IMR-90 (cell line): ENCODE measurements at regions not wholly inside any gene's neighbourhood (a gene's known extent, or its start where the extent isn't known, plus 50 kb on each side); places are given as distances from the start of the nearest gene placed in this dataset.
A peak's percentile ranks its signal among the peaks of the same experiment; 100 is the strongest.

Source experiments
- ATAC-seq: fragments of 200-7000 bp; cut with Tn5 transposase; 2 replicates; pipeline ENCODE4 v1.9.1; 2020; ENCODE audit warnings: low read depth, mild to moderate bottlenecking, moderate library complexity
- BruUV-seq: library from RNA; stranded (reverse); fragments of 400-500 nt; replicated peaks from 2 replicates; lab custom pipeline; 2021; lab: Mats Ljungman, UMichigan
- CTCF ChIA-PET: fragments of 300-600 bp; formaldehyde crosslinking; extraction: SDS; loops from one replicate; lab custom pipeline; 2021; ENCODE audit warnings: antibody characterized with exemption; lab: Yijun Ruan, JAX
- POLR2A ChIA-PET: fragments of 300-600 bp; sonication (Branson Sonifier 250); formaldehyde crosslinking; loops from one replicate; lab custom pipeline; 2022; ENCODE audit warnings: antibody characterized with exemption; ENCODE audit not compliant: unreplicated experiment; lab: Charles Lee
- DNase-seq: peaks from one replicate; pipeline ENCODE4 v3.0.0; 2013
- H2AFZ ChIP-seq: replicated peaks from 2 replicates; pipeline ENCODE3; 2013; ENCODE audit warnings: low read length, mild to moderate bottlenecking; ENCODE audit not compliant: poor library complexity
- H2AK5ac ChIP-seq: 2 replicates; pipeline ENCODE4 v1.6.1; 2013; ENCODE audit warnings: low read depth, low read length, inconsistent platforms
- H2AK9ac ChIP-seq: replicated peaks from 2 replicates; pipeline ENCODE3; 2013; ENCODE audit warnings: mild to moderate bottlenecking, low read depth, low read length, moderate library complexity; ENCODE audit not compliant: poor library complexity
- H2BK120ac ChIP-seq: 2 replicates; pipeline ENCODE4 v1.6.1; 2013; ENCODE audit warnings: low read depth, low read length, inconsistent platforms
- H2BK15ac ChIP-seq: 3 replicates; pipeline ENCODE4 v1.6.1; 2013; ENCODE audit warnings: low read depth, low read length, inconsistent platforms
- H2BK20ac ChIP-seq: 2 replicates; pipeline ENCODE4 v1.6.1; 2013; ENCODE audit warnings: low read depth, mild to moderate bottlenecking, inconsistent platforms, low read length, moderate library complexity
- H2BK5ac ChIP-seq: 2 replicates; pipeline ENCODE4 v1.6.1; 2013; ENCODE audit warnings: mild to moderate bottlenecking, low read depth, low read length, inconsistent platforms; ENCODE audit not compliant: poor library complexity, severe bottlenecking
- H3K14ac ChIP-seq: replicated peaks from 2 replicates; pipeline ENCODE4 v1.6.1; 2013; ENCODE audit warnings: low read depth, low read length, inconsistent platforms
- H3K18ac ChIP-seq: 2 replicates; pipeline ENCODE4 v1.6.1; 2013; ENCODE audit warnings: low read depth, low read length, control low read depth
- H3K23ac ChIP-seq: 2 replicates; pipeline ENCODE4 v1.6.1; 2013; ENCODE audit warnings: low read depth, low read length, inconsistent platforms
- H3K27ac ChIP-seq: 2 replicates; pipeline ENCODE4 v1.5.1; 2013; ENCODE audit warnings: mild to moderate bottlenecking, control low read depth, low read length; ENCODE audit not compliant: insufficient read depth
- H3K27me3 ChIP-seq: 2 replicates; pipeline ENCODE4 v1.6.1; 2013; ENCODE audit warnings: low read length; ENCODE audit not compliant: control insufficient read depth, insufficient read depth
- H3K36me3 ChIP-seq: 2 replicates; pipeline ENCODE4 v1.6.1; 2013; ENCODE audit warnings: low read length, mixed read lengths; ENCODE audit not compliant: control insufficient read depth, insufficient read depth
- H3K4ac ChIP-seq: 2 replicates; pipeline ENCODE4 v1.6.1; 2013; ENCODE audit warnings: low read depth, low read length, inconsistent platforms
- H3K4me1 ChIP-seq: 2 replicates; pipeline ENCODE4 v1.6.1; 2013; ENCODE audit warnings: low read length, mixed read lengths; ENCODE audit not compliant: control insufficient read depth, insufficient read depth
- H3K4me2 ChIP-seq: 2 replicates; pipeline ENCODE4 v1.6.1; 2013; ENCODE audit warnings: low read depth, mild to moderate bottlenecking, control low read depth, low read length, moderate library complexity
- H3K4me3 ChIP-seq: 2 replicates; pipeline ENCODE4 v1.5.1; 2013; ENCODE audit warnings: low read depth, mild to moderate bottlenecking, control low read depth, low read length, moderate library complexity; ENCODE audit not compliant: insufficient read depth
- H3K56ac ChIP-seq: 2 replicates; pipeline ENCODE4 v1.6.1; 2013; ENCODE audit warnings: low read length, inconsistent platforms; ENCODE audit not compliant: insufficient read depth; ENCODE audit errors: extremely low read depth
- H3K79me1 ChIP-seq, 2 experiments: 2 replicates each; pipeline ENCODE4 v1.6.1; 2013; ENCODE audit warnings: low read length in 2 of 2, inconsistent platforms in 1 of 2, low read depth in 1 of 2
- H3K9ac ChIP-seq: 2 replicates; pipeline ENCODE4 v1.6.1; 2013; ENCODE audit warnings: low read depth, low read length, control low read depth
- H3K9me1 ChIP-seq: 2 replicates; pipeline ENCODE4 v1.6.1; 2013; ENCODE audit warnings: low read length, inconsistent platforms; ENCODE audit not compliant: insufficient read depth
- H3K9me3 ChIP-seq: 2 replicates; pipeline ENCODE4 v1.6.1; 2013; ENCODE audit warnings: low read length; ENCODE audit not compliant: control insufficient read depth, insufficient read depth
- H4K20me1 ChIP-seq: 2 replicates; pipeline ENCODE4 v1.6.1; 2013; ENCODE audit warnings: low read length, inconsistent platforms; ENCODE audit not compliant: insufficient read depth
- H4K5ac ChIP-seq: 2 replicates; pipeline ENCODE4 v1.6.1; 2013; ENCODE audit warnings: mild to moderate bottlenecking, low read depth, low read length, control low read depth
- H4K8ac ChIP-seq, 2 experiments: 2 replicates each; pipeline ENCODE4 v1.6.1; 2013; ENCODE audit warnings: low read depth in 2 of 2, low read length in 2 of 2, control low read depth in 1 of 2, inconsistent platforms in 1 of 2
- H4K91ac ChIP-seq: 2 replicates; pipeline ENCODE4 v1.6.1; 2013; ENCODE audit warnings: low read depth, low read length, inconsistent platforms; ENCODE audit not compliant: insufficient read depth
- BHLHE40 ChIP-seq: fragments of 150-350 bp; IDR thresholded peaks from 2 replicates; pipeline ENCODE4 v1.6.1; 2016; ENCODE audit warnings: mild to moderate bottlenecking, low read depth, low read length
- CEBPB ChIP-seq: IDR thresholded peaks from 2 replicates; pipeline ENCODE4 v1.6.1; 2012; ENCODE audit warnings: low read depth, low read length, improper control_type of control experiment
- FOS ChIP-seq: fragments of 150-350 bp; IDR thresholded peaks from 2 replicates; pipeline ENCODE4 v1.6.1; 2016; ENCODE audit warnings: low read depth, low read length
- MAFK ChIP-seq: IDR thresholded peaks from 2 replicates; pipeline ENCODE4 v1.6.1; 2012; ENCODE audit warnings: low read depth, low read length, improper control_type of control experiment
- MAZ ChIP-seq: IDR thresholded peaks from 2 replicates; pipeline ENCODE4 v1.6.1; 2012; ENCODE audit warnings: low read depth, mild to moderate bottlenecking, low read length, improper control_type of control experiment, moderate library complexity, borderline replicate concordance
- MXI1 ChIP-seq: IDR thresholded peaks from 2 replicates; pipeline ENCODE4 v1.6.1; 2012; ENCODE audit warnings: low read depth, mild to moderate bottlenecking, low read length, moderate library complexity, borderline replicate concordance
- NFE2L2 ChIP-seq: fragments of 150-350 bp; IDR thresholded peaks from 2 replicates; pipeline ENCODE4 v1.6.1; 2016; ENCODE audit warnings: low read depth, mild to moderate bottlenecking, low read length
- RAD21 ChIP-seq: IDR thresholded peaks from 2 replicates; pipeline ENCODE4 v1.6.1; 2012; ENCODE audit warnings: low read length, improper control_type of control experiment
- RCOR1 ChIP-seq: IDR thresholded peaks from 2 replicates; pipeline ENCODE4 v1.6.1; 2012; ENCODE audit warnings: mild to moderate bottlenecking, low read length, improper control_type of control experiment; ENCODE audit not compliant: insufficient replicate concordance
- RFX5 ChIP-seq: IDR thresholded peaks from 2 replicates; pipeline ENCODE4 v1.8.0; 2012; ENCODE audit warnings: low read depth, mild to moderate bottlenecking, low read length, moderate library complexity
- WGBS, 2 experiments: methylation state at CpG; one replicate each; pipeline versions ENCODE4 v1.1.5 to v1.1.7; 2013; ENCODE audit warnings: missing lambda C conversion rate in 2 of 2; ENCODE audit not compliant: insufficient read length in 1 of 2; ENCODE audit errors: extremely low coverage in 2 of 2; 5-methylcytosine and 5-hydroxymethylcytosine counted together
- dilution Hi-C: fragments of 300-500 bp; cut with HindIII; formaldehyde crosslinking; loops from one replicate; pipeline ENCODE4 v1.14.3; 2018; ENCODE audit warnings: low sequenced_read_pairs; ENCODE audit not compliant: unreplicated experiment
- in situ Hi-C: fragments of 300-500 bp; cut with MboI; formaldehyde crosslinking; loops from 3 replicates; pipeline ENCODE4 v1.14.3; 2019; ENCODE audit warnings: low sequenced_read_pairs, inconsistent platforms, mixed read lengths
- intact Hi-C: fragments of 100-400 bp; cut with micrococcal nuclease; formaldehyde crosslinking; loops from 2 replicates; pipeline ENCODE4 v1.10.0; 2022

GRCh38 chr2:74747411-74748080, 86.4 kb upstream of the HK2 start:
- no CpG with 5 or more reads among the region's 7 CpGs for WGBS, 2 experiments
- Histone ChIP-seq H3K4me1 (peaks cover 9% of the 10 kb centered on the region), H3K27ac (peak overlapping the region; percentile 3; the same call in 1 of the 2 replicates), H3K9me3 (no peaks in the 10 kb centered on the region), H3K4me3 (no peak overlapping the region), H2AK5ac (peak overlapping the region; percentile 91), H4K20me1 (no peaks in the 10 kb centered on the region), H4K5ac (peak overlapping the region; percentile 14; the same call in 1 of the 2 replicates), H3K23ac (no peak overlapping the region), H3K9ac (no peak overlapping the region), H2AK9ac (peak overlapping the region; percentile 79), H4K91ac (peak overlapping the region; percentile 68; the same call in 1 of the 2 replicates), H2AFZ (peak overlapping the region; percentile 16), H3K56ac (no peak overlapping the region), H3K36me3 (no peaks in the 10 kb centered on the region), H2BK20ac (peak overlapping the region; percentile 68), H3K4ac (peak overlapping the region; percentile 81; the same call in 1 of the 2 replicates), H3K18ac (peak overlapping the region; percentile 35), H3K9me1 (peaks cover 10% of the 10 kb centered on the region; the same call in 1 of the 2 replicates), H3K4me2 (no peak overlapping the region), H3K14ac (peak overlapping the region; percentile 55; the same call in 1 of the 2 replicates), H2BK15ac (peak overlapping the region; percentile 85; the same call in 2 of the 3 replicates), H2BK120ac (peak overlapping the region; percentile 83), H4K8ac (peak overlapping the region; percentile 25 to 71; a peak in 2 of 4 replicates), H2BK5ac (no peak overlapping the region), H3K27me3 (no peaks in the 10 kb centered on the region), H3K79me1 (no peaks in the 10 kb centered on the region)
- dilution Hi-C loops (no loop called here), in situ Hi-C loops (no loop called here), intact Hi-C loops (loop anchor here (2.0 to 10.0 kb wide), 2 partner anchors 17 to 87 kb away; partner anchors contain the start of gene HK2)
- DNase-seq, result peak; percentile 87
- ATAC-seq, result peak; percentile 94
- ChIA-PET POLR2A (interaction anchor here (0.6 kb wide), 1 partner anchor 58 kb away, joined by 3 read pairs; no protein-coding TSS in a partner anchor), CTCF (no interaction called here)
- TF ChIP-seq CEBPB (peak; percentile 99), MAZ (peak; percentile 70; the same call in 1 of the 2 replicates), RAD21 (no peak), BHLHE40 (peak; percentile 32; the same call in 1 of the 2 replicates), RCOR1 (peak; percentile 11), MXI1 (no peak), NFE2L2 (no peak), RFX5 (no peak), MAFK (peak; percentile 32; the same call in 1 of the 2 replicates), FOS (peak; percentile 83)
- no TSS peak for BruUV-seq
